CD4-positive, alpha-beta T cell treated with Interleukin-4 for 1 hour (primary cell): ENCODE measurements at regions not wholly inside any gene's neighbourhood (a gene's known extent, or its start where the extent isn't known, plus 50 kb on each side); places are given as distances from the start of the nearest gene placed in this dataset.

ENCODE experiments used
- DNase-seq, 2 donors: peaks; one replicate each; pipeline ENCODE4 v3.0.0-alpha.2; 2020 to 2022

DNA sequence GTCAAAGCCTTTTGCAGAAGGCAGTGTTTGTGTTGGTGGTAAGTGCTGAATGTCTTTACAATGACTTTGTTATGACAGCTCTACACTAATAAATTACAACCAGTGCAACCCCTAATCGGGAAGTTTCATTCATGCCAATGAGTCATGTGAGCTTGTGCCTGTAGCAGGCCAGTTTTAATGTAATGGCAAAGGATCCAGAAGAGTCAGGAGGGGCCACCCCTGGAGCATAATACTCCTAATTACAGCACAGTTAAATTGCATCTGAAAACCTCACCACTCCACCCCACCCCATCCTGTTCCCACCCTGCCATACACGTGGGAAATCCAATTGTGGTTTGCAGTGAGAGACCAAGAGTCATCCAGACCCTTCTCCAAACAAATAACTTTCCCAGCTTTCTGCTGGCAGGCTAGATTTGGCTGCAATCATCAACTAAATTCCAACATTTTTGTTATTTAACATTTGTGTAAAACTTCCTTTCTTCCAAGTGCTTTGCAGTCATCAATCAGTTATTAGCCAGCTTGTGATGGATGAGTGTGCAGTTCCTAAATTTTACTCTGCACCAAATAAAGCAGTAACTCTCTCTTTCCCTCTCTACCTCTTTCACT, 277.3 kb upstream of the FAT3 start:
- no peak for DNase-seq

GRCh38 chr11:91946397-91946951, 278.1 kb upstream of the FAT3 start:
- DNase-seq = no peak

DNA sequence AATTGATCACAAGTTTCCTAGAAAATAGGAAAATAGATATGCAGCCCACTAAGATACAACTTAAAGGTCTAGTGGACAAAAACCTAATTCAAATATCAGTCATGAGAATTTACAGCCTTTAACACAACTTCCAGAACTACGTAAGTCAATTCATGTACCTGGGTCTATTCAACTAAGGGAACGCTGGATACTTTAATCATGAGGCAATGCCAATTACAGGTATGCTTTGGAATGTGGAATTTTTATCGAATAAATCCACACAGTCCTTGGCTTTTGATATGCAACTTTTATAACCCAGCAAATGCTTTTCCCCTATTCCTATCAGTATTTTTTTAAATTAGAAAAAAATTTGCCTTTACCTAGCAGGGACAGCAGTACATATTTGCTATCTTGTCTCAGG, 289.5 kb upstream of the FAT3 start:
- no peak for DNase-seq

DNA sequence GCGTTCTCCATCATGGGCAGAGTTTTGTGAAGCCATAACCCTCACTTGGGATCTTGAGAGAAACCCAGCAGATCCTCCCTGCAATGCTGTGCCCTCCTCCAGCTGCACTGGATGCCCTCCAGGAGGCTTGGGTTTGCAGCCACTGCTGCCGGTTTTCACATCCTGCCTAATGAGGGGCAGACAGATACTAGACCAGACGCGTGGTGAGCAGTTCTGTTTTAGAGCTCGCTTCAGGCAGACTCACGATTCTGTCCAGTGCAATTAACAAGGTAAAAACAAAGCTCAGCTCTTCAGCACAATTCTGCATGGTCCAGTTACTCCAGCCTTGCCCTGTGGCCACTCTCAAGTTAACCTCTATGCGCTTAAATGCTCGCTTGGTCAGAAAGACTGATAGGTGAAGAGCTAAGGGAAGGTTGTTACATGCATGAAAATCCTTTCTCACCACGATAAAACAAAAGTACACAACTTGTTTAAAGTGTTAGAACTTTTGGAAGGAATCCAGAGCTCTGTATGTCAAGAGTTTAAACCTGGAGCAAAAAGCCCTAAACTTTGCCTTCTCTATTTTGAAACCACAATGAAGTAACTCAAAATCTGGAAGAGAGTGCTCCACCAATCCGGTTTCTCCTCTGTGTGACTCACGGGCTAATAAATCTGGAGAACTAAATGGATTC, 292.3 kb upstream of the FAT3 start:
- DNase-seq = no peak

DNA sequence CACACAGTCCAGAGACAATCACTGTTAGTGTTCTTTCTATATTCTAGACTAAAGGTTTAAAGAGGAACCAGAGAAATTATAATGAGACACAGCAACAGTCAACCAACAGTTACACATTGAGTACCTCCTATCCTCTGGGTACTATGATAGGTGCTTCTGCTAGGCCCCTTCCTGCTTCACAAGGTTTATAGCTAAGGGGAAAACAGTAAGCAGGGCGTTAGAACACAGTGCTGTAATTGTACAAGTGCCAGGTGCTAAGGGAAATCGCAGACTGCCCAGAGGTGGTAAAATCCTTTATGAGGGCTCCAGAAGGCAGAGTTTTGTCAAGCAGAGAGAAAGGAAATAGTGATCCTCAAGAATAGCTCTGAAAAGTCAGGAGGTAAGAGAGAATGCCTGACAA, 297.2 kb upstream of the FAT3 start:
- no peak for DNase-seq

DNA sequence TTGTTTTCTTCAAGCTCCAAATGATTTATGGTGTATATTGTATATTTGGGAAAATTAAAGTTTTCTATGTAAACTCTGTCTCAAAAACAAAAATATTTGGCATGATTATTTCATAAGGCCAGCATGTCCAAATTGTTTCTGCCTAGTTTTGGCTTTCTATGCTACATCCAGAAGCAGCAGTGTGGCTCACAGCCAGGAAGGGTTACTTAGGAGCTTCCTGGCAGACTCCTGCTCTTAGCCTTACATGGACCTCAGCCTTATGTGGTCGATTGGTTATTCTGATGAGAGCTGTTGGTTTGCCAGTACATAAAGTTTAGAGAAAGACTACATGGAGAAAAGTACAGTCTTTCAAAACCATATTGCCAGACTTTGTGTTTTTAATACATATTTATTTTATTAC, 297.7 kb upstream of the FAT3 start:
- no peak for DNase-seq

DNA sequence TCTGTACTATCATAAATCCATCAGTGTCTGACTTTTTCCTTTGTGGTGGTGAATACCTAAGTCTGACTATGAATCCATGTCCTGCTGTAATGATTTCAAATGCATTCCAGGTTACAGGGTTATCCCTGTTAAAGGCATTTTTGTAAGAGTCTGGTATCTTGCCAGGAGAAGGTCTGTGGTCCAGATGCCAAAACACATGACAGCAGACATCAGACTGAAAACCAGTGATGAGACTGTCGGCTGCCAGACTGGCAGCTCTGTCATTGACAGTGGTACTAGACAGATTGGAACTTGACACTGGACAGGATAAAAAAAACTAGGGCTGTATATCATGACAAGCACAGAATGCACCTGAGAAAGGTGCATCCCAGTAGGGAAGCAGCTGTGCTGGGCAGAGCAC, 301.8 kb upstream of the FAT3 start:
- DNase-seq = no peak

GRCh38 chr11:91921974-91922373, 302.6 kb upstream of the FAT3 start:
- DNase-seq = no peak

DNA sequence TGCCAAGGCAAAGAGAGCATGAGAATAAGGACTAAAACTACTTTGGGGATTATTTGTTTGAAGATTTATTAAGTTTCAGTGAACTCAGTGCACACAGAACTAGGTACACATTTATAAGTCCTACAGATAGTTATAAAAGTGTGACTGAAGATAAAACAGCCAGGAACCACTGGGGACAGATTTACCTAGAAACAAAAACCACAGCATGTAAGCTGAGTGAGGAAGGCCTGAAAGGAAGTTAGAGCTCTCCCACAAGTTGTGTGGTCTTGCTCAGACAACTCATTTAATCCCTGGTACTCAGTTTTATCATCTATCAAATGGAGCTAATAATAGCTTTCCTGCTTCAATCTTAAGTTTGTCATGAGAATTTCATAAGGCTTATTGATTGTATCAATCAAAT, 311.2 kb upstream of the FAT3 start:
- DNase-seq = no peak

GRCh38 chr11:91912322-91912721, 312.3 kb upstream of the FAT3 start:
- DNase-seq = no peak

DNA sequence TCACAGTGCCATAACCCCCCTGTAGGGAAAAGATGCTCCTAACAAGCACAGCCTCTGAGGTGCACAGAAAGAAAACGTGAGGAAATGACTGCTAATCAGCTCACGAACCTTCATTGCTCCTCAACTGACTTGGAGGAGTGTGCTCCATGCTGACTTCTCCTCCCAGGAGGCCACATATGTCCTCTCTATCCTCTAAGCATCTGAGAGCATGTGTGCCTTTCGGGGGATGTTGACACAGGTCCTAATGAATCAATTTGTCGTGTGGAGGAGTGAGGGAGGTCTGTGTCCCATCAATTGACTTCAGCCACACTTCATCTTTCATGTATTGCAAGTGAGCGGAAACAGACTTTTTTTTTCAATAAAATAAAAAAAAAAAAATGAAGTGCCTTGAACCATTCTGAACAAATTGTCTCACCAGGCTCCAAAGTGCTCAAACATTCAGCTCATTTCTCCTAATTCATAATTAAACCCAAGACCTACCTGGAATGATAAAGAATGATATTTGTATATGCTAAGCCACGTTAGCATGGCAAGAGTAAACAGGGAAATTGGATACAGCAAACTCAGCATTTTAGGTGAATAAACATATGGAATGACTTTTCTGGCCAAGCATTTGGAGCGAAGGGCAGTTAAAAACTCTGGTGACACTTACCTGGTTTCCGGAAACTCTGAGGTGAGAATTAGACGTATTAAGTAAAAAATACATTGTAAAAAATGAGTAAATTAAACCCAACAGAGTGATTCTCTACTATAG, 317.6 kb upstream of the FAT3 start:
- no peak for DNase-seq

GRCh38 chr11:91904792-91905785, 319.5 kb upstream of the FAT3 start:
- DNase-seq = no peak

DNA sequence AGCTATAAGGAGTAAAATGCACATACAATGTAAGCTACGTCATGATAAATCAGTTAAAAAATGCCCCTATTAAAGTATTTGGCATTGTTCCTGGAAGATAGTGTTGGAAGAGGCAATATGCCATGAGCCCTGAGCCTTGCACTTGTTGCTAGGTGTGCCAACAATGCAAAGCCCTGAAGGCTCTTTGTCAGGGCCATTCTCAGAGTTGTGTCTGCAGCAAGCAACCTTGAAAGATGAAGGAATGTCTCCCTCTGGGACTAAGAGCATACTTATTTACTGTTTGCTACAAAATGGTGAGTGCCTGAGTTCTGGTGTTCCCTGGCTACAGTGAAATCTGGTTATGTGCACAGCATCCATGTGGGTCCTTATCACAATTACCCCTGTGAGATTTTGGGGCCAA, 322.3 kb upstream of the FAT3 start:
- no peak for DNase-seq

DNA sequence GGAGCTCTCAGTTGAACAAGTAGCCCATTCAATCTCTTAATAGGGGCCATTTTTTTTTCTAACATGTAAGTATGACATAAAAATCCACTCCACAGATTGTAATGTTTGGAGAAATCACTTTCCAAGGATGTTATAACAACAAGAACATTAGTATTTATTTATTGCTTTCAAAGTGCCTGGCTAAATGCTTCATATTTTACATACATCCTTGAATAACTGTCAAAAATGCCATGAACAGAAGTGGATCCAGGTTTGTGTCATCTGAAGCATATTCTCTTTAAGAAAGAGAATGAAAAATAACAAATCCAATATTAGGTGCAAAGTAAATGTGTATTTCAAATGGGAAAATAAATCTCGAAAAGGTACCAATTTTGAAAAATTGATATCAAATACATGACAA, 344.0 kb upstream of the FAT3 start:
- DNase-seq = no peak

GRCh38 chr11:91876746-91877145, 347.9 kb upstream of the FAT3 start:
- DNase-seq = no peak

DNA sequence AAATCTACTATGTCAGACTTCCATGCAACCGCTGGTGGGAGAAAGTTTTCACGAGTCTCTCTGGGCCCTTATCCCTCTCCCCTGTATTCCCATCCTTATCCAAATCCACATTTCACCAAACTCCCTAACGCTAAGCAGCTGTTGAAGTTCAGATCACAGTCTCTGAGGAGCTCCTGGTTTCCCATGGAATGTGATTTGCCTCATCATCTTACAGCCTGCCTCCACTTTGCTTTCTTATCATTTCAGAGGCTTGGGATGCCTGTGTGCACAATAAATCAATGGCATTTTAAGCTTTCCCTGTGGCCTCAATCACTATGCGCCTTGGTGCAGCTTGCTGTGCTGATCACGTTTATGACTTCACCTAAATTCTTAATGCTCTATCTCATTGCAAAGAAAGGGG, 352.4 kb upstream of the FAT3 start:
- DNase-seq = no peak

DNA sequence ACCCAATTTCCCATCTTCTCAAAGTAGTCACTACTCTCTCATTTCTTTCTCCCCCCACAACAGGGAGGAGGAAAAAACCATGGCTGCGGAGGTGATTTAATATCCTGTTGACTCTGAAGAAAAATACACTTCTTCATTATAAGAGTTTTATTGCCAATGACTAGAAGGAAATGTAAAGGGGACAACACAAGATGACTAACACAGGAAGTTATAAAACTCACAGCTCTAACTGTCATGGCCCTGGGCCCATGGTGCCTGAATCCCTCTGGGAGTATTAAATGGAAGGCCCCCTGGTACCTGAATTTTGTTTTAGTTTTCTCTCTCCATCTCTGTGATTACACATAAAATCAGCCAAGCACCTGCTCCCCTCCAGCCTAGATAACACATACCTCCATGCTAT, 352.8 kb upstream of the FAT3 start:
- DNase-seq = no peak

GRCh38 chr11:91871048-91871447, 353.6 kb upstream of the FAT3 start:
- DNase-seq = no peak

- DNase-seq = no peak
Observed at GRCh38 chr11:91869686-91870085, 354.9 kb upstream of the FAT3 start.

GRCh38 chr11:91866642-91867041, 358.0 kb upstream of the FAT3 start:
- DNase-seq = no peak

DNA sequence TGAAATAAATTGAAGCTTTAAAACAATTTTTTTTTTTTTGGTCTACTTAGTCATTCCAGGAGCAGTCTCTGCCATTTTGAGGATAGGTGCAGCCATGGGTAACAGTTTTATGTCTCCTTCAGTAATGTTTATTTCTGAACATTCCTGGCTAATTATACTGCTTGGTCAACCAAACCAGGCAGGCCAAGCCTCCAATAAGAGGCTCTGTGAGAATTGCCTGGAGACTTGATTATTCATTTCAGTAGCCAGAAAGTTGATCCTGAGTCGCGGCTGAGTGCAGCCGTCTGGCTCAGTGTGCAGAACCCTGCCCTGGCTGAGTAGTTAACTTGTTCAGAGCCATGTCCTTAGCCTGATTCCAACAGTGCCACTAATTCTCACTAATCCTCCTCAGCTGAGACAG, 364.0 kb upstream of the FAT3 start:
- DNase-seq = no peak

DNA sequence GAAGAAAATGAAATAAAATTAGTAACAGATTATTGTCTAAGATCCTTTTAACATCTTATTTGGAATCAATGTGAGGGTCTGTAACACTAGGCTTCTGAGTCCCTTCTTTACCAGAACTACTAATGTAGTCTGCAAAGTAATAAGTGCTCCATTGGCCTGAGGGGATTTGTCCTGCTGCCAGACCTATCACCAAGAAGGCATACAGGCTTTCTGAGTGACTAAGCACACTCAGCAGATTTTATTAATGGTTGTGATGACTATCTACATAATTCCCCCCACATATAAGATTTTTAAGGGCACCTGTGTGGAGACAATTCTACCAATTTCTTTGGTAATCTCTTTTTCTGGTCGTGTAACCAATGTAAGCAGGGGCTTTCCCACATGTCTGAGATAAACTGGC, 365.0 kb upstream of the FAT3 start:
- DNase-seq = no peak

GRCh38 chr11:91857179-91857578, 367.4 kb upstream of the FAT3 start:
- no peak for DNase-seq
